ENCODE measurements at regions not wholly inside any gene's neighbourhood (a gene's known extent, or its start where the extent isn't known, plus 50 kb on each side); places are given as distances from the start of the nearest gene placed in this dataset.

DNA sequence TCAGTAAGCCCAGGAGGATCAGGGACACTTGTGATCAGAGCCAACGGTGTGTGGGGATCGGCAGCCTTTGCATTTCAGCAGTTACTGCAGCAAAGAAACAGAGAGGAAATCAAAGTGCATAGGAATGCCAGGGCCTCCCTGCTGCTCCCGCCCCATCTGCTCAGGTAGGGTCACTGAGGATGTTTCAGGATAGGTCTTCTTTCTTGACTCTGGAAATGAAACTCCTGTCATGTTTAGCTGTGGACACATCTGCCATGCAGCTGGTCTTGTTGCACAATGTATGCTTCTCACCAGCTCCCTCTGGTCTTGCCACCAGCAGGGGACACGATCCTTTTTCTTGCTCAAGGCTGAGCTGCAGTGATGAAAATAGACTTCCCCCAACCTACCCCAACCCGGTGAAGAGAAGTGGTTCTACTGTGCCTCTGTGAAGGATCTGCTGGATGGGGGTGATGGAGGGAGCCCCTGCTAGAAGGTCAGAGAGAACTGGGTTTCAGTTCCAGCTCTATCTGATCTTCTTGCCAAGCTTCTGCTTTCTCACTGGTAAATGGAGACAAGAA lies 185.2 kb upstream of the KLF4 start:
- no peak overlapping the region for H3K27ac Mint-ChIP-seq
- DNase-seq (ENCODE audit: low spot score), result no peak
- H3K36me3 Mint-ChIP-seq (ENCODE audit: low read depth), result no peaks in the 10 kb centered on the region
- no peaks in the 10 kb centered on the region for H3K9me3 Mint-ChIP-seq
- no peaks in the 10 kb centered on the region for H3K27me3 Mint-ChIP-seq (ENCODE audit: insufficient read depth)
- no peaks in the 10 kb centered on the region for H3K4me1 Mint-ChIP-seq (ENCODE audit: low read depth)
- no peak overlapping the region for H3K4me3 Mint-ChIP-seq
- intact Hi-C loops (cut with micrococcal nuclease), result no loop called here

DNA sequence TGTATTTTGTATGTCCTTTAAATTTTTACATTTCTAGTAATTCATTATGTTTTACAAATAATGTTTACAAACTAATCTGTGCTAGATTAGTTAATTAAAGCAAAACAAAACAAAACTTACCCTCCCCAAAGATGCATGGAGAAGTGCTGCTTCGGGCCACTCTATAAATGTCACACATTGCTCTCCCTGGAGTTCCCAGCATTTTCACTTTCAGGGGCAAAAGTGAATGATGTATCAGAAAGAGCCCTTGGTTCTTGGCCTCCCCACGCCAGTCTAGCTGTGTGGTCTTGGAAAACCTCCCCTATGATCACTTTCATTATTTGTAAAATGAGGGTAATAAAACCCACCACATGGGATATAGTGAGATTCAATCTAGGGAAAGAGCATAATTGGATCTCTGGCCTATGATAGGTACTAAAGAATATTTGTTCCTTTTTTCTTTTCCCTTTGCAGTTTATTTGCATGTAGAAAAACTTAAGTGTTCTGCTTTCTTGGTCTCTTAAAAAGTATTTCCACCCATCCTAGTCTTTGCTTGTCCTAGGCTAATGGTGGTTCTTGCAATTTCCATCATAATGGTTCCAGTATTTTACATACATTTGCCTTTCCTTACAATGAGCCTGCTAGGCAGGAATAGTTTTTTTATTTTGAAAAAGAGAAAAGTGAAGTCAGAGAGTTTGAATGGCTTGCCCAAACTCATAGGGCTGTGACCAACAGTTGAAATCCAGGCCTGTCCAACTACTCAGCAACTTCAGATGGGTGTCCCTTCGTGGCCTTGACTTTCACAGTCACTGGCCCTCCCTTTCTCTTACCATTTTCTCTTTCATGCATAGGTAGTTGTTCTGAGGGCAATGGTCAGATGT lies 184.5 kb upstream of the KLF4 start:
- H3K27me3 Mint-ChIP-seq (ENCODE audit: insufficient read depth), result no peaks in the 10 kb centered on the region
- intact Hi-C loops (cut with micrococcal nuclease), result no loop called here
- H3K27ac Mint-ChIP-seq, result no peak overlapping the region
- no peaks in the 10 kb centered on the region for H3K9me3 Mint-ChIP-seq
- no peak for DNase-seq (ENCODE audit: low spot score)
- no peaks in the 10 kb centered on the region for H3K36me3 Mint-ChIP-seq (ENCODE audit: low read depth)
- no peaks in the 10 kb centered on the region for H3K4me1 Mint-ChIP-seq (ENCODE audit: low read depth)
- H3K4me3 Mint-ChIP-seq, result no peak overlapping the region

- H3K4me1 Mint-ChIP-seq (ENCODE audit: low read depth), result no peaks in the 10 kb centered on the region
- H3K27me3 Mint-ChIP-seq (ENCODE audit: insufficient read depth), result no peaks in the 10 kb centered on the region
- DNase-seq (ENCODE audit: low spot score), result no peak
- H3K4me3 Mint-ChIP-seq, result no peak overlapping the region
- H3K9me3 Mint-ChIP-seq, result no peaks in the 10 kb centered on the region
- intact Hi-C loops (cut with micrococcal nuclease), result no loop called here
- H3K36me3 Mint-ChIP-seq (ENCODE audit: low read depth), result no peaks in the 10 kb centered on the region
- H3K27ac Mint-ChIP-seq, result no peak overlapping the region
These were observed 182.0 kb upstream of the KLF4 start for GRCh38 chr9:107671588-107671987.

DNA sequence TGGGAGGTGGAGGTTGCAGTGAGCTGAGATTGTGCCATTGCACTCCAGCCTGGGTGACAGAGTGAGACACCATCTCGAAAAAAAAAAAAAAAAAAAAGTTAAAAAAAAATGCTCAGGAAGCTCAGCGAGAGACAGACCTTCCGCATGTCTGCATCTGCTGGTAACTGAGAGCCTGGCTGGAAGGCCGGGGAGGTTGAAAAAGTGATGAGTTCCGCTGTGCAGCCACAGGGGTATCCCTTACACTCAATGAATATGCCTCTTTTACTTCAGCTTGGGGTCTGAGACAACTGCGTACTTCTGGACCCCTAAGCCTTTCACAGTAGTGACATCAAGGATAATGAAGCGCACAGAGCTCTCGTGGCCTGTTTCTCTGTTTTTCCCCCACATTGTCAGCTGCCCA lies 179.9 kb upstream of the KLF4 start:
- Mint-ChIP-seq H3K27me3 (ENCODE audit: insufficient read depth) (no peaks in the 10 kb centered on the region), H3K4me3 (no peak overlapping the region), H3K36me3 (ENCODE audit: low read depth) (no peaks in the 10 kb centered on the region), H3K27ac (no peak overlapping the region), H3K4me1 (ENCODE audit: low read depth) (no peaks in the 10 kb centered on the region), H3K9me3 (no peaks in the 10 kb centered on the region)
- intact Hi-C loops (cut with micrococcal nuclease), result no loop called here
- DNase-seq (ENCODE audit: low spot score), result no peak

DNA sequence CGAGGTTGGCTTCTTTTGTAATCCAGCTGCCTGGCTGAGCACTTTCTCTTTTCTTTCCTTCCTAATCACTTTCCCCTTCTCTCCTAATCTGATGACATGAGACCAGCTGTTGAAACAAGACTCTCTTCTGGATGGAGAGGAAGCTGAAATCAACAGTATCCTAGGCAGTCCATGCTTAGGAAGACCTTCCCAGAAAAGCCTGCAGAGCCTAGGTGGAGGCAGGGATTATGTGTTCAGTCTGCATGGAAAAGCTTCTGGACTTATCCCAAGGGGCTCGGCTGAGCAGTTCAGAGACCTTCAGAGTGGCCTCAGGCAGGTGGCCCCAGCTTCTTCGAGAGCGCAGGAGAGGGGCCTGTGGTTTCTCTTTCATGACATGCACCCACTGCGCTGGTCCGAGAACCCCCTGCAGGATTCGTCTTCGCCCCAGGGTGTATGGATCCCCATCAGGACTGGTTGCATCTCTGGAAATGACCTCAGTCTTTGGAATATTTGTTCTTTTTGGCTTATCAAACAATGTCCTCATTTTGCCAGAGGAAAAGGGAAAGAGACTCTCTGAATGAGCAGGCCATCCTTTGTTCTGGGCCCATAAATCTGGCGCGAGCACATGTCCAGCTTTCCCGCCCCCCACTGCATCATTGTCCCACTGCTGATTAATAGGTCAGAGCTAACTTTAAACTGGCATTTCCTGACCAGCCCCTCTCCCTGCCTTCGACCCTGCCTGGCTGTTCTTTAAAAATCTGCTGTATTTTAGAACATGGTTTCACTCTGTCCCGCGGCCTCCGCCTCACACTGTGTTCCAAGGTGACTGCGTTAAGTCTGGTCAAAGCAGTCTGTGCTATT lies 177.9 kb upstream of the KLF4 start:
- H3K36me3 Mint-ChIP-seq (ENCODE audit: low read depth), result no peaks in the 10 kb centered on the region
- H3K27ac Mint-ChIP-seq, result no peak overlapping the region
- intact Hi-C loops (cut with micrococcal nuclease), result no loop called here
- H3K9me3 Mint-ChIP-seq, result no peaks in the 10 kb centered on the region
- DNase-seq (ENCODE audit: low spot score), result no peak
- no peaks in the 10 kb centered on the region for H3K4me1 Mint-ChIP-seq (ENCODE audit: low read depth)
- no peaks in the 10 kb centered on the region for H3K27me3 Mint-ChIP-seq (ENCODE audit: insufficient read depth)
- H3K4me3 Mint-ChIP-seq, result no peak overlapping the region

GRCh38 chr9:107665057-107665456 lies 175.5 kb upstream of the KLF4 start:
- H3K27me3 Mint-ChIP-seq (ENCODE audit: insufficient read depth), result no peaks in the 10 kb centered on the region
- H3K4me3 Mint-ChIP-seq, result no peak overlapping the region
- no peak for DNase-seq (ENCODE audit: low spot score)
- no peak overlapping the region for H3K27ac Mint-ChIP-seq
- no peaks in the 10 kb centered on the region for H3K9me3 Mint-ChIP-seq
- intact Hi-C loops (cut with micrococcal nuclease), result no loop called here
- H3K4me1 Mint-ChIP-seq (ENCODE audit: low read depth), result no peaks in the 10 kb centered on the region
- H3K36me3 Mint-ChIP-seq (ENCODE audit: low read depth), result no peaks in the 10 kb centered on the region

DNA sequence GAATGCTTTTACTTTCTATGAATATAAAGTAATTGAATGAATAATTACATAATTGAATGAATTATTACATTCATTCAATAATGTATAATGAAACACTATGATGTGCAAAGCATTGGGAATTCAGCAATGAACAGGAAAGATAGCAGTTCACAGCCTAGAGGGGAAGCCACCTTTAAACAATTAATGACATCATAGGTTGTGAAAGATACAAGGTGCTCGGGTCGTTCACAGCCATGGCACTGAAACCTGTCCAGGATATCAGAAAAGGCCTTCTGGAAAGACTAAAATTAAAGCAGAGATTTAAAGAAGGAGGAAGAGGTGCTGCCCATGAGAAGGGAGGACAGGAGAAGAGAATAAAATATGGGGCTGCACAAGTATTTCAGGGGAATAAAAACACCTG lies 171.4 kb upstream of the KLF4 start:
- Mint-ChIP-seq H3K4me1 (ENCODE audit: low read depth) (no peaks in the 10 kb centered on the region), H3K36me3 (ENCODE audit: low read depth) (no peaks in the 10 kb centered on the region), H3K4me3 (no peak overlapping the region), H3K27me3 (ENCODE audit: insufficient read depth) (no peaks in the 10 kb centered on the region), H3K27ac (no peak overlapping the region), H3K9me3 (peaks cover 8% of the 10 kb centered on the region)
- no peak for DNase-seq (ENCODE audit: low spot score)
- intact Hi-C loops (cut with micrococcal nuclease), result no loop called here

- H3K36me3 Mint-ChIP-seq (ENCODE audit: low read depth), result no peaks in the 10 kb centered on the region
- intact Hi-C loops (cut with micrococcal nuclease), result no loop called here
- no peaks in the 10 kb centered on the region for H3K4me1 Mint-ChIP-seq (ENCODE audit: low read depth)
- H3K9me3 Mint-ChIP-seq, result peaks cover 9% of the 10 kb centered on the region
- no peak overlapping the region for H3K27ac Mint-ChIP-seq
- H3K4me3 Mint-ChIP-seq, result no peak overlapping the region
- H3K27me3 Mint-ChIP-seq (ENCODE audit: insufficient read depth), result no peaks in the 10 kb centered on the region
- no peak for DNase-seq (ENCODE audit: low spot score)
These were observed 163.8 kb upstream of the KLF4 start for GRCh38 chr9:107653263-107653821.

DNA sequence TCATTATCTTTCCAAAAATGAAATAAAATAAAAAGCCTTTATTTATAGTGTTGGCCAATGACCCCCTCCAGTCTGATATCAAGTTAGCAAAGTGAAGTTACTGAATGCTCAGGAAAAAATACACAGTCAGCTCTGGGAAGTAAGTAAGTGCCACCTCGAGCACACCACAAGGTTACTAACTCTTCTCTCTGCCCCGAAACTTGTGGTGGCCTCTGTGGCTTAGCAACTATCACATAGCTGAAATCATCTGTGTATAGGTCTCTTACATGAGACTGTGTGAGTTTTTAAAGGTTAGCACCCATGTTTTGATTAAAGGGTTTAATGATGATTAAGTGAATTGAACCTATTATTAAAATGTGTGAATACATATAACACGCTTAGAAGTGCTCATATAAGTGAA lies 161.4 kb upstream of the KLF4 start:
- no peak overlapping the region for H3K4me3 Mint-ChIP-seq
- H3K4me1 Mint-ChIP-seq (ENCODE audit: low read depth), result no peaks in the 10 kb centered on the region
- no peak for DNase-seq (ENCODE audit: low spot score)
- H3K9me3 Mint-ChIP-seq, result peaks cover 4% of the 10 kb centered on the region
- no peaks in the 10 kb centered on the region for H3K36me3 Mint-ChIP-seq (ENCODE audit: low read depth)
- intact Hi-C loops (cut with micrococcal nuclease), result no loop called here
- H3K27ac Mint-ChIP-seq, result no peak overlapping the region
- no peaks in the 10 kb centered on the region for H3K27me3 Mint-ChIP-seq (ENCODE audit: insufficient read depth)

GRCh38 chr9:107650321-107650720 lies 160.8 kb upstream of the KLF4 start:
- DNase-seq (ENCODE audit: low spot score), result no peak
- Mint-ChIP-seq H3K27ac (no peak overlapping the region), H3K4me1 (ENCODE audit: low read depth) (no peaks in the 10 kb centered on the region), H3K4me3 (no peak overlapping the region), H3K36me3 (ENCODE audit: low read depth) (no peaks in the 10 kb centered on the region), H3K9me3 (peaks cover 3% of the 10 kb centered on the region), H3K27me3 (ENCODE audit: insufficient read depth) (no peaks in the 10 kb centered on the region)
- intact Hi-C loops (cut with micrococcal nuclease), result no loop called here

DNA sequence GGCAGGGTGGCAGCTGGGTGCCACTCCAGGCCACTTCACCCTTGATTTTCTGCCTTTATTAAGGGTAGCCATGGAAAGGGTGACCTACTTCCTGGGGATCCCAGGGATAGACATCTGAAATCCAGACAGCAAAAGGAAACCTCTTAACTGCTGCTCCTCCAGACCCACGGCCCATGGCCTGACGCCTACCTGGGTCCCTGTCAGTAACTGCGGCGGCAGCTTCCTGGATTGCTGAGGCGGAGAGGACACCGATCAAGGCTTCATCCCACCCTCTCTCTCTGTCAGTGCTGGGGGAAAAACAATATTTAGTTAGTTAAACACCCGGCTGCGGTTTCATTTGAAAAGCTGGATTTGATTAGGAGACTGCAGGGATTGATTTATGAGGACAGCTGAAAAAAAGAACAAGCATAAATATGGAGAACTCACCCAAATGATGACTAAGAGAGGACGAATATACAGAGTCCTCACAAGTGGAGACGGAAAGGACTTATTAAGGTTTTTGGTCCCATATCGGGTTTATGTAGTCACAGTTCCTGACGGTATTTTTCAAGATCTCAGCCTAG lies 158.7 kb upstream of the KLF4 start:
- H3K36me3 Mint-ChIP-seq (ENCODE audit: low read depth), result no peaks in the 10 kb centered on the region
- no peaks in the 10 kb centered on the region for H3K27me3 Mint-ChIP-seq (ENCODE audit: insufficient read depth)
- H3K9me3 Mint-ChIP-seq, result peaks cover 3% of the 10 kb centered on the region
- no peak overlapping the region for H3K4me3 Mint-ChIP-seq
- no peak overlapping the region for H3K27ac Mint-ChIP-seq
- no peak for DNase-seq (ENCODE audit: low spot score)
- H3K4me1 Mint-ChIP-seq (ENCODE audit: low read depth), result no peaks in the 10 kb centered on the region
- intact Hi-C loops (cut with micrococcal nuclease), result no loop called here

GRCh38 chr9:107647611-107648010 lies 158.0 kb upstream of the KLF4 start:
- Mint-ChIP-seq H3K4me1 (ENCODE audit: low read depth) (no peaks in the 10 kb centered on the region), H3K9me3 (peaks cover 3% of the 10 kb centered on the region), H3K27ac (no peak overlapping the region), H3K27me3 (ENCODE audit: insufficient read depth) (no peaks in the 10 kb centered on the region), H3K36me3 (ENCODE audit: low read depth) (no peaks in the 10 kb centered on the region), H3K4me3 (no peak overlapping the region)
- DNase-seq (ENCODE audit: low spot score), result no peak
- intact Hi-C loops (cut with micrococcal nuclease), result no loop called here

- Mint-ChIP-seq H3K27me3 (ENCODE audit: insufficient read depth) (no peaks in the 10 kb centered on the region), H3K27ac (no peak overlapping the region), H3K4me1 (ENCODE audit: low read depth) (no peaks in the 10 kb centered on the region), H3K9me3 (peaks cover 3% of the 10 kb centered on the region), H3K4me3 (no peak overlapping the region), H3K36me3 (ENCODE audit: low read depth) (no peaks in the 10 kb centered on the region)
- intact Hi-C loops (cut with micrococcal nuclease), result no loop called here
- DNase-seq (ENCODE audit: low spot score), result no peak
These were observed 157.6 kb upstream of the KLF4 start for GRCh38 chr9:107647141-107647540.

Data from activated T-helper 1 cell treated with anti-CD3 and anti-CD28 coated beads, Interleukin-12 subunit alpha, Interleukin-12 subunit beta, Interleukin-2, Interleukin-4 antibody, amounts not matched to agents 30 ng/mL and 10 ng/mL and 1 ng/mL, durations not matched to agents 14 hours and 24 hours and 36 hours (primary cell).